HL-60 (cell line): ENCODE measurements at regions not wholly inside any gene's neighbourhood (a gene's known extent, or its start where the extent isn't known, plus 50 kb on each side); places are given as distances from the start of the nearest gene placed in this dataset.

Source experiments
- CTCF ChIP-seq: IDR thresholded peaks from one replicate; pipeline ENCODE4 v1.5.1; 2011; ENCODE audit warnings: low read length, control low read depth, inconsistent platforms; ENCODE audit not compliant: insufficient read depth
- GABPA ChIP-seq: IDR thresholded peaks from 2 replicates; pipeline ENCODE4 v1.6.1; 2012; ENCODE audit warnings: low read depth
- POLR2AphosphoS5 ChIP-seq: IDR thresholded peaks from 2 replicates; pipeline ENCODE4 v1.6.1; 2012; ENCODE audit warnings: low read depth
- SPI1 ChIP-seq: IDR thresholded peaks from 2 replicates; pipeline ENCODE4 v1.6.1; 2012; ENCODE audit warnings: low read depth, mild to moderate bottlenecking, borderline replicate concordance

DNA sequence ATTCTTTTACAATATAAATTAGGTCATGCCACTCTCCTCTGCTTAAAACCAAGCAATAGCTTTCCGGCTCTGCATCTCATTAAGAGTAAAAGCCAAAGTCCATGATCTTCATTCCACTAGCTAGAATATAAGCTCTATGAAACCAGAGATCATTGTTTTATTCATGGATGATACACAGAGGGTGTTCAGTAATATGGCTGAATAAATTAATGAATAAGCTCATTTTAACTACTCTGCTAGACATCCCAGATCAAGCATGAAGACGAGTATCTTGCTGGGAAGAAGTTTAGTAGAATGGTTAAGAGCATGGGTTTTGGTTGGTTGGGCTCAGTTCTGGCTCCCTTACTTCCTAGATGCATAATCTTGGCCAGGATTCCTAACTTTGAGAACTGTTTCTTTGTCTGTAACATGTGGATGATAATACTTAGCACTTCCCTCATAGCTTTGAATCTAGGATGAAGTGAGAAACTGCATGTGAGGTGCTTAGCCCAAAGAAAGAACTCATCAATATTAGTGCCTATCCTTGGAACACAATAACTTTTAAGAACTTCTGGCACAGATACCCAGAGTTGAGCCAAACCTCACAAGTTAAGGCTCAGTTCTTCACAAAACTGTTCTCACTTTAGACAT is 106.8 kb downstream of the MSX2 start:
- TF ChIP-seq CTCF: no peak
- no peak for TF ChIP-seq GABPA
- no peak for TF ChIP-seq POLR2AphosphoS5
- TF ChIP-seq SPI1: no peak
